OCI-LY3 (cell line): ENCODE measurements at regions not wholly inside any gene's neighbourhood (a gene's known extent, or its start where the extent isn't known, plus 50 kb on each side); places are given as distances from the start of the nearest gene placed in this dataset.

Experiments used
- H2AFZ ChIP-seq: fragments of 200-600, 300-600 bp; shearing (Covaris generic); 2 replicates; pipeline ENCODE4 v1.6.0; 2014; ENCODE audit warnings: antibody characterized with exemption, low read depth, low read length
- H3K27ac ChIP-seq: fragments of 200-600, 300-600 bp; sonication (generic); 2 replicates; pipeline ENCODE4 v1.5.1; 2014; ENCODE audit warnings: mild to moderate bottlenecking, low read length, moderate library complexity, mixed read lengths
- H3K27me3 ChIP-seq: fragments of 200-600, 300-600 bp; sonication (generic); 2 replicates; pipeline ENCODE4 v1.6.1; 2014; ENCODE audit warnings: low read depth, low read length, mixed read lengths
- H3K36me3 ChIP-seq: fragments of 200-600, 300-600 bp; sonication (generic); replicated peaks from 2 replicates; pipeline ENCODE3; 2014; ENCODE audit warnings: low read depth, low read length, mixed read lengths
- H3K4me1 ChIP-seq: fragments of 300-600, 200-600 bp; sonication (generic); 2 replicates; pipeline ENCODE4 v1.6.1; 2014; ENCODE audit warnings: low read length, mixed read lengths
- H3K4me2 ChIP-seq: fragments of 200-600, 300-600 bp; sonication (generic); 2 replicates; pipeline ENCODE4 v1.6.1; 2014; ENCODE audit warnings: low read length, mixed read lengths
- H3K4me3 ChIP-seq: fragments of 300-600, 200-600 bp; sonication (generic); 2 replicates; pipeline ENCODE4 v1.5.1; 2014; ENCODE audit warnings: antibody characterized with exemption, mild to moderate bottlenecking, low read length, moderate library complexity
- H3K79me2 ChIP-seq: fragments of 300-600, 200-600 bp; shearing (Covaris generic); 2 replicates; pipeline ENCODE4 v1.6.1; 2014; ENCODE audit warnings: mild to moderate bottlenecking, low read length, mixed read lengths
- H3K9ac ChIP-seq: fragments of 300-600, 200-600 bp; shearing (Covaris generic); 2 replicates; pipeline ENCODE4 v1.6.0; 2014; ENCODE audit warnings: mild to moderate bottlenecking, low read length, moderate library complexity
- H3K9me3 ChIP-seq: fragments of 200-600, 300-600 bp; shearing (Covaris generic); 2 replicates; pipeline ENCODE4 v1.6.1; 2014; ENCODE audit warnings: low read length, mixed read lengths; ENCODE audit not compliant: insufficient read depth
- H4K20me1 ChIP-seq: fragments of 200-600, 300-600 bp; sonication (generic); 2 replicates; pipeline ENCODE4 v1.6.1; 2016; ENCODE audit warnings: low read length, mixed read lengths; ENCODE audit not compliant: insufficient read depth
- EZH2phosphoT487 ChIP-seq: fragments of 200-600 bp; shearing (Covaris generic); IDR thresholded peaks from 2 replicates; pipeline ENCODE4 v1.6.1; 2018; ENCODE audit warnings: antibody characterized with exemption, mixed run types, low read depth
- TF ChIP-seq, protein P1 (sequence below): fragments of 200-600, 300-600 bp; sonication (generic); IDR thresholded peaks from 2 replicates; pipeline ENCODE4 v1.5.1; 2014; ENCODE audit warnings: antibody characterized with exemption, low read length, low read depth

DNA sequence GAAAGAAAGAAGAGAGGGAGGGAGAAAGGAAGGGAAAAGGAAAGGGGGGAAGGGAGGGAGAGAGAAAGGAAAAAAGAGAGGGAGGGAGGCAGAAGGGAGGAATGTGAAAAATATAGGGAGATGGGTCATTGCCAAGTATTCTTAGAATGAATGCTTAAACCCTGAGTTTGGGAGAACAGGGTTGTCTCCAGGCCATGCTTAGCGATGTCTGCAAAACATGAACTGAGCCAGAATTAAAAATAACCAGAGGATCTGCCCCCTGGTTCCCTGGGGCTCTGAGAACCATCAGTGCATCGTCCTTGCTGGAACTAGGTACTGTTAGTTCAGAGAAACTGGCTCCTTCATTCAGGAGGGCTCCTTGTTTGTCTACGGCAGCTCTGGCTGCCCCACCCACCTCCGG, 170.4 kb downstream of the IRX5 start:
- Histone ChIP-seq H3K4me2 (no peak overlapping the region), H3K4me1 (no peaks in the 10 kb centered on the region), H3K79me2 (no peaks in the 10 kb centered on the region), H4K20me1 (no peaks in the 10 kb centered on the region), H3K27me3 (no peaks in the 10 kb centered on the region), H3K9me3 (no peaks in the 10 kb centered on the region), H3K36me3 (no peaks in the 10 kb centered on the region), H2AFZ (no peak overlapping the region), H3K4me3 (no peak overlapping the region), H3K27ac (no peak overlapping the region), H3K9ac (no peak overlapping the region)
- TF ChIP-seq, protein P1, sequence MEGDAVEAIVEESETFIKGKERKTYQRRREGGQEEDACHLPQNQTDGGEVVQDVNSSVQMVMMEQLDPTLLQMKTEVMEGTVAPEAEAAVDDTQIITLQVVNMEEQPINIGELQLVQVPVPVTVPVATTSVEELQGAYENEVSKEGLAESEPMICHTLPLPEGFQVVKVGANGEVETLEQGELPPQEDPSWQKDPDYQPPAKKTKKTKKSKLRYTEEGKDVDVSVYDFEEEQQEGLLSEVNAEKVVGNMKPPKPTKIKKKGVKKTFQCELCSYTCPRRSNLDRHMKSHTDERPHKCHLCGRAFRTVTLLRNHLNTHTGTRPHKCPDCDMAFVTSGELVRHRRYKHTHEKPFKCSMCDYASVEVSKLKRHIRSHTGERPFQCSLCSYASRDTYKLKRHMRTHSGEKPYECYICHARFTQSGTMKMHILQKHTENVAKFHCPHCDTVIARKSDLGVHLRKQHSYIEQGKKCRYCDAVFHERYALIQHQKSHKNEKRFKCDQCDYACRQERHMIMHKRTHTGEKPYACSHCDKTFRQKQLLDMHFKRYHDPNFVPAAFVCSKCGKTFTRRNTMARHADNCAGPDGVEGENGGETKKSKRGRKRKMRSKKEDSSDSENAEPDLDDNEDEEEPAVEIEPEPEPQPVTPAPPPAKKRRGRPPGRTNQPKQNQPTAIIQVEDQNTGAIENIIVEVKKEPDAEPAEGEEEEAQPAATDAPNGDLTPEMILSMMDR, result no peak
- no peak for TF ChIP-seq EZH2phosphoT487

GRCh38 chr16:55102077-55102476, 171.4 kb downstream of the IRX5 start:
- Histone ChIP-seq H3K27ac (no peak overlapping the region), H2AFZ (no peak overlapping the region), H3K9me3 (no peaks in the 10 kb centered on the region), H3K4me3 (no peak overlapping the region), H3K4me1 (no peaks in the 10 kb centered on the region), H3K27me3 (no peaks in the 10 kb centered on the region), H3K9ac (no peak overlapping the region), H3K36me3 (no peaks in the 10 kb centered on the region), H4K20me1 (no peaks in the 10 kb centered on the region), H3K4me2 (no peak overlapping the region), H3K79me2 (no peaks in the 10 kb centered on the region)
- TF ChIP-seq EZH2phosphoT487, result no peak
- TF ChIP-seq, protein P1, result no peak

DNA sequence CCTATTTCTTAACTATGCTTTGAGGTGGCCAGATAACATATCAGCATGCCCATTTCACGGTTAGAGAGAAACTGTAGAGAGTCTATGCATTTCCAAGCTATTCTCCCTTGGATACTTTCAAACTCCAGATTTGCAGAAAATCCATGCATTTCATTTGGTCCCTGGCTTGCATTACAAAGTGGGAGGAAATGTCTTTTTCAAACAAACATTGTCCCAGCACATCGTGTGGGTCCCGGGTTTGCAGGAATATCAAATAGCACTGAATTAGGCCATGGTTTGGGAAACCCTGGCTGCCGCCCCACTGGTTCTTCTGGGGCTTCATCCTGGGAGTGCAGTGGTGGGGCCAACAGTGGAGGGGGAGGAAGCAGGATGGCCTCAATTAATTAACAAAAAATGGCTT, 171.9 kb downstream of the IRX5 start:
- Histone ChIP-seq H4K20me1 (no peaks in the 10 kb centered on the region), H3K27ac (no peak overlapping the region), H3K36me3 (no peaks in the 10 kb centered on the region), H3K79me2 (no peaks in the 10 kb centered on the region), H3K4me3 (no peak overlapping the region), H3K9me3 (no peaks in the 10 kb centered on the region), H2AFZ (no peak overlapping the region), H3K4me2 (no peak overlapping the region), H3K9ac (no peak overlapping the region), H3K4me1 (no peaks in the 10 kb centered on the region), H3K27me3 (no peaks in the 10 kb centered on the region)
- TF ChIP-seq, protein P1, result no peak
- no peak for TF ChIP-seq EZH2phosphoT487

DNA sequence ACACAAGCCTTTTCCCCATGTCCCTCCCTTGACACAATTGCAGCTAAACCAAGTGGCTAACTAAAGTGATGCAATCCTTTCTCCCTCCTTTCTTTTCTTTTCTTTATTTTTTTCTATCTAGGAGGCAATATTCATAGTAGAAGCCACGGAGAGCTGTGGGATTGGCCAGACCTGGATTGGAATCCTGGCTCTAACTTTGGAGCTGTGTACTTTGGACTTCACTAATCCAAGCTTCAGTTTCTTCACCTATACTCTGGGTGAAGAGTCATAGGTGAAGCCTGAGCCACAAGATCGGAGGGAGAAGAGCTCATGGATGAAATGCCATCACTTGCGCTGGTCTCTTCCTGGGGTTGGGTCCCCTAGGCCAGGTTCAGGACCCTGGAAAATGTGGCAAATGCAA, 177.2 kb downstream of the IRX5 start:
- no peaks in the 10 kb centered on the region for H3K36me3 ChIP-seq
- H3K79me2 ChIP-seq, result no peaks in the 10 kb centered on the region
- TF ChIP-seq EZH2phosphoT487, result no peak
- TF ChIP-seq, protein P1, result no peak
- no peak overlapping the region for H3K27ac ChIP-seq
- H3K4me1 ChIP-seq, result no peaks in the 10 kb centered on the region
- no peak overlapping the region for H3K9ac ChIP-seq
- H3K9me3 ChIP-seq, result no peaks in the 10 kb centered on the region
- H3K4me3 ChIP-seq, result no peak overlapping the region
- no peaks in the 10 kb centered on the region for H3K27me3 ChIP-seq
- H3K4me2 ChIP-seq, result no peak overlapping the region
- H2AFZ ChIP-seq, result no peak overlapping the region
- H4K20me1 ChIP-seq, result no peaks in the 10 kb centered on the region
